Mammary epithelial cell (primary cell): ENCODE measurements at regions not wholly inside any gene's neighbourhood (a gene's known extent, or its start where the extent isn't known, plus 50 kb on each side); places are given as distances from the start of the nearest gene placed in this dataset.

Source experiments
- CTCF ChIP-seq, 2 donors: IDR thresholded peaks in 1 of 2; conservative IDR thresholded peaks in 1 of 2; 2 replicates each; pipeline ENCODE4 v1.5.1; 2011 to 2012; ENCODE audit warnings: inconsistent platforms in 2 of 2, low read length in 2 of 2, mild to moderate bottlenecking in 2 of 2, control low read depth in 1 of 2, low read depth in 1 of 2; ENCODE audit not compliant: insufficient read depth in 1 of 2; ENCODE audit errors: extremely low read depth in 1 of 2
- EZH2 ChIP-seq: IDR thresholded peaks from 2 replicates; pipeline ENCODE4 v1.6.1; 2012; ENCODE audit warnings: low read length, inconsistent platforms, borderline replicate concordance

- TF ChIP-seq EZH2 = no peak
- TF ChIP-seq CTCF (conservative IDR thresholded peaks at IDR 0.05 in 1 of 2, IDR thresholded peaks at IDR 0.05 in 1 of 2; ENCODE audit: extremely low read depth in 1 of 2, insufficient read depth in 1 of 2, low read depth in 1 of 2, low read length in 2 of 2) = no peak
These were observed 511.7 kb downstream of the GALR1 start for GRCh38 chr18:77761332-77761731.
